Skeletal muscle tissue (tissue), 3 donors: ENCODE measurements at regions not wholly inside any gene's neighbourhood (a gene's known extent, or its start where the extent isn't known, plus 50 kb on each side); places are given as distances from the start of the nearest gene placed in this dataset.
"Not testable (repeated sequence)": the region's sequence is repeated elsewhere in the genome, so short reads cannot be mapped to it uniquely, and the experiment has no call there.

ENCODE experiments used
- H3K27ac ChIP-seq: one replicate; pipeline ENCODE4 v1.7.0; 2013; ENCODE audit warnings: mild to moderate bottlenecking, low read depth, low read length, inconsistent platforms
- H3K27me3 ChIP-seq, 3 donors: one replicate each; pipeline ENCODE4 v1.7.0; 2013; ENCODE audit warnings: low read length in 3 of 3; ENCODE audit not compliant: control insufficient read depth in 3 of 3, insufficient read depth in 3 of 3
- H3K36me3 ChIP-seq, 3 donors: one replicate each; pipeline ENCODE4 v1.7.0; 2013; ENCODE audit warnings: low read length in 3 of 3; ENCODE audit not compliant: control insufficient read depth in 3 of 3, insufficient read depth in 3 of 3
- H3K4me1 ChIP-seq, 3 donors: one replicate each; pipeline ENCODE4 v1.7.0; 2013; ENCODE audit warnings: low read length in 3 of 3, mild to moderate bottlenecking in 3 of 3; ENCODE audit not compliant: control insufficient read depth in 3 of 3, insufficient read depth in 3 of 3
- H3K4me3 ChIP-seq, 3 donors: one replicate each; pipeline ENCODE4 v1.7.0; 2013; ENCODE audit warnings: low read length in 3 of 3
- H3K9ac ChIP-seq, 3 donors: one replicate each; pipeline ENCODE4 v1.7.0; 2013; ENCODE audit warnings: low read length in 3 of 3, mild to moderate bottlenecking in 3 of 3, moderate library complexity in 2 of 3, low read depth in 1 of 3
- H3K9me3 ChIP-seq, 3 donors: one replicate each; pipeline ENCODE4 v1.7.0; 2013; ENCODE audit warnings: low read length in 3 of 3; ENCODE audit not compliant: control insufficient read depth in 3 of 3
- donor health status: Osteomylitis.

DNA sequence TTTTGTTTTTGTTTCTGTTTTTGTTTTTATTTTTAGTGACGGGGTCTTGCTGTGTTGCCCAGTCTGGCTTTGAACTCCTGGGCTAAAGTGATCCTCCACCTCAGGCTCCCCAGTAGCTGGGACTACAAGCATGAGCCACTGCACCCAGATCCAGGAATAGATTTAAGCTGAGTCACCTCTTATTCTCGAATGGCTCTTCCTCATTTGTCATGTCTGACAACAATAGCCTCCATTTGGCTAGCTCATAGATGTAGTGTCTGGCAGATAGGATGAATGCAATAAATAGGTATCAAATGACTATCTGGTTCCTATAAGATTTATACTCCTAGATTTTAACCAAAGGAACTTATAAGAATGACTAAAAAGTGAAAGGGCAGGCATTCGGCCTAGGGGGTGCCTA lies 172.9 kb downstream of the TMEM26 start:
- Histone ChIP-seq H3K9me3 (no peaks in the 10 kb centered on the region), H3K4me3 (no peak overlapping the region), H3K4me1 (no peaks in the 10 kb centered on the region), H3K27me3 (no peaks in the 10 kb centered on the region), H3K36me3 (no peaks in the 10 kb centered on the region), H3K9ac (no peak overlapping the region), H3K27ac (no peak overlapping the region)

GRCh38 chr10:61279400-61279799 lies 173.8 kb downstream of the TMEM26 start:
- Histone ChIP-seq H3K9ac (no peak overlapping the region), H3K27me3 (no peaks in the 10 kb centered on the region), H3K27ac (no peak overlapping the region), H3K36me3 (no peaks in the 10 kb centered on the region), H3K4me1 (no peaks in the 10 kb centered on the region), H3K4me3 (no peak overlapping the region), H3K9me3 (no peaks in the 10 kb centered on the region)

DNA sequence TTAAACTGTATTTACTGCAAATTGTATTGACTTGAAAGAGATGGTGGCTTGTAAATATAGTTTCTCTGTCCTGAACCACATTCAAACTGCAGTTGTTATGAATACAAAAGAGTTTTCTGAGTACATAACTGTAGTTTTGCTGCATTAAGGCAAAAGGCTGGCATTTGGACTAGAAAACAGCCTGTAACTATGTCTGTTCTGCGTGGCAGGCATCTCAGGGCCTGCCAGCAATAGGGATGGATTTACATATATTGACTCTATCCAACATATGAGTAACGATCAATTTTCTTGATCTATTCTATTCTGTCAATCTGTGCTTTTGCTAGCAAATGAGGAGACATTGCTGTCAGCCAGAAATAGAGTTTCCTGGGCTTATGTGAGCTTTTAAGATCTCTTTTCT lies 174.6 kb downstream of the TMEM26 start:
- H3K27me3 ChIP-seq = no peaks in the 10 kb centered on the region
- H3K4me3 ChIP-seq = no peak overlapping the region
- H3K4me1 ChIP-seq = no peaks in the 10 kb centered on the region

DNA sequence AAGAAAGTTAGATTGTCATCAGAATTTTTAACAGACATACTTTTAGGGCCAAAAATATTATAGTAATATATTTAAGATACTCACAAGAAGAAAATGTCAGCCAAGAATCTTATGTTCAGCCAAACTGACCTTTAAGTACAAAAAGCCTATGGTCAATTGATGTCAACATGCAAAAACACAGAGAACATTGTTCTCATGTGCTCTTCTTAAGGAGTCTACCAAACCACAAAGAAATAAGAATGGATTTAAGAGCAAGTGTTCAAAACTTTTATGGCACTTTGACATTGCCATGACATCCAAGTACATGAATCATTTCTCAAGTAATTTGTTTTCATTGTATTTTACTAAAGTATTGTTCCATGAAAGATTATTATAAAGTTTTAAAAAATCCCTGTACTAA lies 180.4 kb downstream of the TMEM26 start:
- Histone ChIP-seq H3K4me1 (no peaks in the 10 kb centered on the region), H3K9ac (no peak overlapping the region), H3K36me3 (no peaks in the 10 kb centered on the region), H3K4me3 (no peak overlapping the region), H3K27me3 (no peaks in the 10 kb centered on the region), H3K27ac (no peak overlapping the region), H3K9me3 (no peaks in the 10 kb centered on the region)

More for the DNA sequence above, 174.6 kb downstream of the TMEM26 start:
- Histone ChIP-seq H3K9ac (no peak overlapping the region), H3K36me3 (no peaks in the 10 kb centered on the region), H3K27ac (no peak overlapping the region), H3K9me3 (no peaks in the 10 kb centered on the region)

DNA sequence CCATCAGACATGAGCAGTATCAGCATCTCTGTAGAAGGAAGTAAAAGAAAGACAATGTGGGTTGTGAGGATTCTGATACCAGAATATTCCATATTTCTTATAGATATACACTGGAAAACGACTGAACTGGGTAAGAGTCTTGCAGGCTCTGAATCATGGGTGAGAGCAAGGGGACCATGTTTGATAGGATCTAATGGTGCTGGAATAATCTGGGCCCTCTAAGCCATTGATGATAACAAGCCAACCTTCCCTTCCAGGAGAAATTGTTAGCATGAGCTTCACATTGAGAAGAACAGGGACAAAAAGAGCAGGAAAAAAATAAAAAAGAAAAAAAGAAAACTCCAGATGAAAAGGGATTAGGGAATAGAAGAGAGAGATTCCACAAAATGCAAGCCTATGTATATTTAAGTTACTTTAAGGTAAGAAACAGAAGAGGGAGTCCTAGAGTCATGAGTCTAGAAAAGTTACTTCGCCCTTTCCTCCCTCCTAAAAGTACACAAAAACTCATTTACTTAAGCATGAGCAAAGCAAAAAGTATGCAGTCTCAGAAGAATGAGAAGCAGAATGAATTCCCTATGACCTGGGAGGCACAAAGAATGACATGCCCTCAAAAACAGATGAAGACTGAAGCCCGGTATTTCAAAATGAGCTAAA lies 181.9 kb downstream of the TMEM26 start:
- Histone ChIP-seq H3K4me3 (no peak overlapping the region), H3K27ac (no peak overlapping the region), H3K36me3 (no peaks in the 10 kb centered on the region), H3K27me3 (no peaks in the 10 kb centered on the region), H3K9me3 (no peaks in the 10 kb centered on the region), H3K9ac (no peak overlapping the region), H3K4me1 (no peaks in the 10 kb centered on the region)

DNA sequence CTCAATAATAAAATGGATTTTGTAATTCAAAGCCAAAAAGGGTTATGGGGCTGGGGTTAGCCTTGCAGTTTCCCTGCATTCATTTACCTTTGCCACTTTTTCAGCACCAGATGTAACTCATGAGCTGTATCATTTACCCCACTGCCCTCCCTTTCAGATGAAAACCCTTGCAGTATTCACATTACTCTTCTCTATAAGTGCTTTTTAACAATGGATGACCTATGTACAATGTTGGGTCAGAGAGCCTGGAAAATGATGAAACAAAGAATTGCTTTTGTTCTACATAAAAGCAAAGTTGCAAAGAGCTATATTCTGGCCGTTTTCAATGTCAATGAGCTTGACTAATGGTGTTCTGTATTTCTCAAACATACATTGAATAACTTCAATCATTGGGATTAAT lies 189.7 kb downstream of the TMEM26 start:
- Histone ChIP-seq H3K27me3 (no peaks in the 10 kb centered on the region), H3K9ac (no peak overlapping the region), H3K27ac (no peak overlapping the region), H3K4me3 (no peak overlapping the region), H3K4me1 (no peaks in the 10 kb centered on the region), H3K36me3 (no peaks in the 10 kb centered on the region), H3K9me3 (no peaks in the 10 kb centered on the region)

DNA sequence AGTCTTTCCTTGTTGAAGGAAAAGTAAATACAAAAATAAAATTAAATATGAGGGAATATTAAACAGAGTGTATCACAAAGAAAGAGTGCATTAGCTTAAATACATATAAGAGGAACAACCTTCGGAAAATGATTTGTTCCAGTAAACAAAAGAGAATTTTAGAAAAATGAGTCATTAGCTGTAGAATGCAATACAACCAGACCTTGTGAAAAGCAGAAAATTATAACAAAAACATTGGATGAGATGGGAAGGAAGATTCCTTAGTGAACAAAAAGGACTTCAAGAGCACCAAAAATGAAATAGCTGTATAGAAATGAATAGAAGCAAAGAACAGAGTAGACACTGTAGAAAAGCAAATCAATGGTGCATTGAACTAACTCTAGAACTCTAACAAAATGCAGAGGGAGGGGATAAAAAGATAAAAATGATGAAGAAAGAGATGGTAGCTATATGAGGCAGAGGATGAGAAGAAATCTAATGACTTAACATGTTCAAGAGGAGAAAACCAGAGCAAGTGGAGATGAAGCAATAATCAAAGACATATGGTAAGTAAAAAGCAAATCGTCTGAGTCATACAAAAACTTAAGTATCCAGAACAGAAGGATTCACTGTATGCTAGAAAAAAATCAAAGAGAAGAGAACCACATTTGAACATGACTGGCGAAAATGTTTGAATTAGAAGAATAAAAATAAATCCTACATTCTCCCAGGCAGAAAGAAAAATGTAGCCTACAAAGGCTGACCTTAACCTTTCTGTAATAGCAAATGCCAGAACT lies 190.5 kb downstream of the TMEM26 start:
- H3K4me1 ChIP-seq = no peaks in the 10 kb centered on the region
- no peaks in the 10 kb centered on the region for H3K27me3 ChIP-seq
- no peak overlapping the region for H3K27ac ChIP-seq
- no peak overlapping the region for H3K9ac ChIP-seq
- H3K9me3 ChIP-seq = no peaks in the 10 kb centered on the region
- H3K4me3 ChIP-seq = no peak overlapping the region
- H3K36me3 ChIP-seq = no peaks in the 10 kb centered on the region

DNA sequence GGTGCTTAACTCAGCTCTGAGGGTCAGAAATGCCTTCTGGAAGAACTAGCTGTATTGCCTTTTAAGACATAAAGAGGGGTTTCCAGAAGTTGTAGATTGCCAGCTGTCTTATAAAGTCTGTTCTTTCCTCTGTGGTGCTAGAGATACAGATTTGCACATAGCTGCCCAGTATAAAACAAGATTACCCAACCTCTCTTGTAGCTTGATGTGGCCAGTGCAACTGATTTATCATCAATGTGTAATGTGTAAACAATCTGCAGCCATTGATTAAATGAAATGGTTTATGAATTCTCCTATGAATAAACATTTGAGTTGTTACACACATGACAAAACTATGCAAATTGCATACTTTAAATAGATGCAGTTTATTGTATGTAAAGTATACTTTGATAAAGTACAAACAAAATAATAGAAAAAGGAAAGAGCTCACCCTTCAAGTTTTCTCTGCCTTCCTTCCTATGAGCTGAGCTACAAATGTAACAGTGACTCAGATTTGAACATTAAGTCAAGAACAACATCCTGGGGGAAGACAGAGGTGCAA lies 195.2 kb downstream of the TMEM26 start:
- H3K27ac ChIP-seq = no peak overlapping the region
- H3K9me3 ChIP-seq = no peaks in the 10 kb centered on the region

DNA sequence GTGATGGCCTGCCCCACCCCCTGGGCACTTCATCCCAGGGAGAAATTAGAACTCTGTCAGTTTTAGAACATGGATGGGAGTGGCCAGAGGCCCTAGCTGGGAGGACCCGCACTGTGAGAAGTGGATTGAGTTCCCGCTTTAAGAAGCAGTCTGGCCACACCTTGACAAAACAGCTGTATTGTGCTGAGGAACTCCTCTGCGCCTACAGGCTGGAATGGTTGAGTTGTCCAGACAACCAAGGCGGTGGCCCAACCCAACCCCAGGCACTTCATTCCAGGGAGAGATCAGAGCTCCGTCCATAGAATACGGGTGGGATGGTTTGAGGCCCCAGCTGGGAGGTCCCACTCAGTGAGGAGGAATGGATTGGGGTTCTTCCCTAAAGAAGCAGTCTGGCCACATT lies 196.0 kb downstream of the TMEM26 start:
- H3K4me3 ChIP-seq = no peak overlapping the region
- H3K27ac ChIP-seq = no peak overlapping the region
- H3K4me1 ChIP-seq = no peaks in the 10 kb centered on the region
- no peaks in the 10 kb centered on the region for H3K36me3 ChIP-seq
- no peak overlapping the region for H3K9ac ChIP-seq
- no peaks in the 10 kb centered on the region for H3K9me3 ChIP-seq
- H3K27me3 ChIP-seq = no peaks in the 10 kb centered on the region

More for the DNA sequence above, 195.2 kb downstream of the TMEM26 start:
- Histone ChIP-seq H3K9ac (no peak overlapping the region), H3K4me3 (no peak overlapping the region), H3K36me3 (no peaks in the 10 kb centered on the region), H3K4me1 (no peaks in the 10 kb centered on the region), H3K27me3 (no peaks in the 10 kb centered on the region)

GRCh38 chr10:61252326-61252725 lies 200.9 kb downstream of the TMEM26 start:
- not testable (repeated sequence) for H3K36me3 ChIP-seq, H3K9me3 ChIP-seq, H3K4me3 ChIP-seq, H3K4me1 ChIP-seq, H3K27me3 ChIP-seq, H3K27ac ChIP-seq, H3K9ac ChIP-seq
